Stomach (tissue), 4 donors: ENCODE measurements at regions not wholly inside any gene's neighbourhood (a gene's known extent, or its start where the extent isn't known, plus 50 kb on each side); places are given as distances from the start of the nearest gene placed in this dataset.

ENCODE experiments used
- EP300 ChIP-seq: sonication (generic); formaldehyde crosslinking; IDR thresholded peaks from one replicate; pipeline ENCODE4 v1.6.1; 2017; ENCODE audit warnings: antibody characterized with exemption
- POLR2A ChIP-seq, 4 donors: fragments of 450-650 bp; IDR thresholded peaks; one replicate each; pipeline ENCODE4 v1.6.1; 2016; ENCODE audit warnings: antibody characterized with exemption in 4 of 4, control low read depth in 2 of 4, mild to moderate bottlenecking in 1 of 4, moderate library complexity in 1 of 4
- TF ChIP-seq, protein P1 (sequence below), 7 experiments: fragments of 450-650 bp in 4 of 7; fragments of 200-600 bp in 3 of 7; sonication (generic) in 3 of 7; IDR thresholded peaks; one replicate each; pipeline ENCODE4 v1.5.1; 2016 to 2019; ENCODE audit warnings: antibody characterized with exemption in 7 of 7, control low read depth in 2 of 7, mild to moderate bottlenecking in 1 of 7

GRCh38 chr2:163884416-163884815, 148.6 kb upstream of the FIGN start:
- TF ChIP-seq POLR2A (IDR thresholded peaks at IDR 0.05): no peak
- TF ChIP-seq, protein P1, sequence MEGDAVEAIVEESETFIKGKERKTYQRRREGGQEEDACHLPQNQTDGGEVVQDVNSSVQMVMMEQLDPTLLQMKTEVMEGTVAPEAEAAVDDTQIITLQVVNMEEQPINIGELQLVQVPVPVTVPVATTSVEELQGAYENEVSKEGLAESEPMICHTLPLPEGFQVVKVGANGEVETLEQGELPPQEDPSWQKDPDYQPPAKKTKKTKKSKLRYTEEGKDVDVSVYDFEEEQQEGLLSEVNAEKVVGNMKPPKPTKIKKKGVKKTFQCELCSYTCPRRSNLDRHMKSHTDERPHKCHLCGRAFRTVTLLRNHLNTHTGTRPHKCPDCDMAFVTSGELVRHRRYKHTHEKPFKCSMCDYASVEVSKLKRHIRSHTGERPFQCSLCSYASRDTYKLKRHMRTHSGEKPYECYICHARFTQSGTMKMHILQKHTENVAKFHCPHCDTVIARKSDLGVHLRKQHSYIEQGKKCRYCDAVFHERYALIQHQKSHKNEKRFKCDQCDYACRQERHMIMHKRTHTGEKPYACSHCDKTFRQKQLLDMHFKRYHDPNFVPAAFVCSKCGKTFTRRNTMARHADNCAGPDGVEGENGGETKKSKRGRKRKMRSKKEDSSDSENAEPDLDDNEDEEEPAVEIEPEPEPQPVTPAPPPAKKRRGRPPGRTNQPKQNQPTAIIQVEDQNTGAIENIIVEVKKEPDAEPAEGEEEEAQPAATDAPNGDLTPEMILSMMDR (IDR thresholded peaks at IDR 0.05): no peak
- no peak for TF ChIP-seq EP300
